ENCODE measurements at regions not wholly inside any gene's neighbourhood (a gene's known extent, or its start where the extent isn't known, plus 50 kb on each side); places are given as distances from the start of the nearest gene placed in this dataset.

GRCh38 chr6:147717991-147718390 is 209.5 kb downstream of the SAMD5 start:
- no peak for DNase-seq

GRCh38 chr6:147722158-147722557 is 213.7 kb downstream of the SAMD5 start:
- no peak for DNase-seq

- no peak for DNase-seq
Observed at GRCh38 chr6:147724454-147724853, 216.0 kb downstream of the SAMD5 start.

- DNase-seq = no peak
Observed at GRCh38 chr6:147726342-147726741, 217.9 kb downstream of the SAMD5 start.

GRCh38 chr6:147728903-147729302 is 220.4 kb downstream of the SAMD5 start:
- DNase-seq = no peak

- no peak for DNase-seq
Observed at GRCh38 chr6:147733686-147734085, 225.2 kb downstream of the SAMD5 start.

- no peak for DNase-seq
Observed at GRCh38 chr6:147734151-147734550, 225.7 kb downstream of the SAMD5 start.

- no peak for DNase-seq
Observed at GRCh38 chr6:147735924-147736323, 227.4 kb downstream of the SAMD5 start.

GRCh38 chr6:147737115-147737514 is 228.6 kb downstream of the SAMD5 start:
- DNase-seq = no peak

- DNase-seq = no peak
Observed at GRCh38 chr6:147738099-147738498, 229.6 kb downstream of the SAMD5 start.

GRCh38 chr6:147738516-147739162 is 230.1 kb downstream of the SAMD5 start:
- DNase-seq = no peak

GRCh38 chr6:147740326-147740725 is 231.8 kb downstream of the SAMD5 start:
- no peak for DNase-seq

GRCh38 chr6:147740916-147741315 is 232.4 kb downstream of the SAMD5 start:
- DNase-seq = no peak

GRCh38 chr6:147741389-147741788 is 232.9 kb downstream of the SAMD5 start:
- no peak for DNase-seq

GRCh38 chr6:147742440-147742839 is 233.9 kb downstream of the SAMD5 start:
- no peak for DNase-seq

GRCh38 chr6:147744012-147744411 is 235.5 kb downstream of the SAMD5 start:
- no peak for DNase-seq

GRCh38 chr6:147749331-147749730 is 240.8 kb downstream of the SAMD5 start:
- no peak for DNase-seq

- DNase-seq = no peak
Observed at GRCh38 chr6:147750413-147750812, 241.9 kb downstream of the SAMD5 start.

GRCh38 chr6:147751232-147751631 is 242.7 kb downstream of the SAMD5 start:
- no peak for DNase-seq

- DNase-seq = no peak
Observed at GRCh38 chr6:147752689-147753403, 244.4 kb downstream of the SAMD5 start.

- no peak for DNase-seq
Observed at GRCh38 chr6:147755999-147756398, 247.5 kb downstream of the SAMD5 start.

- DNase-seq = no peak
Observed at GRCh38 chr6:147756891-147757290, 248.4 kb downstream of the SAMD5 start.

- no peak for DNase-seq
Observed at GRCh38 chr6:147757291-147757690, 248.8 kb downstream of the SAMD5 start.

GRCh38 chr6:147758303-147758702 is 249.8 kb downstream of the SAMD5 start:
- DNase-seq = no peak

GRCh38 chr6:147759093-147759492 is 250.6 kb downstream of the SAMD5 start:
- DNase-seq = no peak
